ENCODE measurements at regions not wholly inside any gene's neighbourhood (a gene's known extent, or its start where the extent isn't known, plus 50 kb on each side); places are given as distances from the start of the nearest gene placed in this dataset.

DNA sequence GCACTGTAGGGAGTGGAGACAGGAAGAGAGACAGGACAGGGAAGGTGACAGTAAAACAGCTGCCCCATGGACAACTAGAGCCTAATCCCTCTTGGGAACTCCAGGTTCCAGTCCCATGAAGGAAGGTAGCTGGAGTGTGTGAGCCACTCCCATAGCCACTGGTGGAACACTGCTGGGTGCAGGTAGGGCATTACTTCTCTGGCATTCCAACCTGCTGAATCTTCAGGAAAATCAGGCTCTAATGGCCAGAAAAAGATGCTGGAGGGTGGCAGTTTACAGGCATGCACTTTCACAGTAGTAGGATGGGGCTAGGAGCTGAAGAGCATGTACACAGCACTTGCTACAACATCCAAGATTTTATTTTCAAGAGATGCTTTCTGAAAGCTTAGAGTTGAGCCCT is 259.4 kb downstream of the AUH start:
- DNase-seq = no peak

DNA sequence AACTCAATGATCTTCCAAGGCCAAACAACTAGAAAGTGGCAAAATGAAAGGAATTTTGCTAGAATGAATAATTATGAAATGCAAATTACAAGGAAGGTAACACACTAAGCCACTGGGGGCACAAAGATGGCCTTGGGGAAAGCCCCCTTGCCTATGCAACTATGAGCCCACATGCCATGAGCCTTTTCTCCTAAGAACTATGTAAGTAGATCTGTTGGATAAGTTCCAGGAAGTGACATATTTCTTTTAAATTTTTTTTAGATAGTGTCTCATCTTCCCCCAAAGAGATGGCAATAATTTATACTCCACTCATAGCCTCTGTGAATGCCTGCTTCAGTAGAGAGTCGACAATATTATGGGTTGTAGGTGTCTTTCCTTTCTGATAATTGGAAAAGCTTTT is 257.8 kb downstream of the AUH start:
- DNase-seq = no peak

DNA sequence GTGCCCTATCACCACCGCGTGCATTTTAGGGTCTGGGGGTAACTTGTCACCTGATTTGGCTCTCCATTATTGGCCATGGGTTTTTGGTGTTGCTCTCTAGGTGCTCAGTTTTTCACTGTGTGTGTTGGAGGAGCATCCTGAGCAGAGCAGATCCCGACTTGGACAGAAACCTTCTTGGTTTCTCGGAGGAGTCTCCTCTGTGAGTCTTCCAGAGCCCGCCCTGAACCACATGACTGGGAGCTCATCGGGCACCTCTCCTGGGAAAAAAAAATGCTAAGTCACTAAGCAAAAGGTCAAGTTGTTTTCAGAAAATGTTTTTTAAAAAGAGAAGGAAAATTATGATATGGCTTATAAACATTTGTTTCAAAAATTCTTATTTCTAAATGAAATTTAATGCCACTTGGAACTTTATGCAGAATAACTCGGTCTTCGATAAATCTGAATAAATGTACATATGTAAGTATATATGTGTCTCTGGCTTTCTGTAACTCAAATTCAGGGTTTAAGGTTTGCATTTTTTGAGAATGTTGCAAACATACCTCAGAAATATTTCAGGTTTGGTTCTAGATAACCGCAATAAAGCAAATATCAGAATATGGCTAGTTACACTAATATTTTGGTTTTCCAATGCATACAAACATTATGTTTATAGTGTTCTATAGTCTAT is 255.2 kb downstream of the AUH start:
- DNase-seq = no peak

DNA sequence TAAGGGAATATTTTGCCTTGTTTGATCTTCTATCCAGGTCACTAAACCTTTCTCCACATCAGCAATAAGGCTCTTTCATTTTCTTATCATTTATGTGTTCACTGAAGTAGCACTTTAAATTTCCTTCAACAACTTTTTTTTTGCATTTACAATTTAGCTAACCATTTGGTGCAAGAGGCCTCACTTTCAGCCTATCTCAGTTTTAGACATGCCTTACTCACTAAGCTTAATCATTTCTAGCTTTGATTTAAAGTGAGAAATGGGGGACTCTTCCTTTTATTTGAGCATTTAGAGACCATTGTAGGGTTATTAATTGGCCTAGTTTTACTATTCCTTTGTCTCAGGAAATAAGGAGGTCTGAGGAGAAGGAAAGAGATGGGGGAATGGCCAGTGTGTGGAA is 250.5 kb downstream of the AUH start:
- no peak for DNase-seq

DNA sequence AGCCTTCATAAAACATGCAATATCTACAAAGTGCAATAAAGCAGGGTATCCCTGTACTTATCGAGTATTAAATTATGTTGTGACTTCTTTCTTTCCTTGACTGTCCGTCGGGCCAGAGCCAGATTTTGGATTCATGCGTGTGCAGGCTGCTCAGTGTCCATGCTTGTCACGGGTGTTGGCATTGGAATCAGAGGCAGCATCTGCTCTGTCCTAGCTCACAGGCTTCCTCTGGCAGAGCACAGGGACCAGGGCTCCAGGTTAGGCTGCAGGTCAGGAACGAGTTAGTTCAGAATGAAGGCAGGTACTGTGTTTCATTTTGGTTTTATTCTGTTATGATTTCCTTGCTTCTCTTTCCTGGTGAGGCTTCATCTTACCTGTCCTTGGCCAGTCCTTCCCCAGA is 249.8 kb downstream of the AUH start:
- DNase-seq = no peak

DNA sequence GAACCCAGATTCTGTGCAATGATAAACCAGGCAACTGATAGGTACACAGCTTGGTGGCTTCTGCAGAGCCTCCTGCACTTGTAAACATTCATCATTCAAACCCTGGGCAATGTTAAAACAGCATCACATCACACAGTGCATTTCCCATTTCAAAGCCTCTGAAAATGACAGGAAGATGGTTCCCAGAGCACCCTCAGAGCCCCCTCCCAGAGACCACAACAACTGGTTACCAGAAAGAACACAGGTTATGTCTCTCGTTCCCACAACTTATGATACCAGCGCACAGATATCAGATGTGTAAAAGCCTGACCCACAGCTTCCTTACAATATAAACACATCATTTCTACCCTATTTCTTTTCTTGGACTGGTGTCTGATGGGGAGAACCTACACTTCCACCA is 248.7 kb downstream of the AUH start:
- no peak for DNase-seq

DNA sequence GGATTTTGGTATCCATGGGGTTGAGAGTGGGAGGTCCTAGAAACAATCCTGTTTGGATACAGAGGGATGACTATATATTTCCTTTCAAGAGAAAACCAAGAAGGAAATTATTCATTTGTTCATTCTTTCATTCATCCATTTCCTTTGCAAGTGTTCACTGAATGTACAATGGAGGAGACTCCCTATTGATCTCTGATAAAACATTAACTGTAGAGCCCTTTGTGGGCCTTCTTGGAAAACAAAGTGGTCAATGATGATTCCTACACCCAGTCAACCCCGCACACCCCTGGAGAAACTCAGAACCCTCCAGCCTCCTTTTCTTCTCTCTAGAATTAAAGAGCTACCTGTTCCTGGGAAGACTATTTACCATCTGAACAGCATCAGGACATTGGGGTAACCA is 247.3 kb downstream of the AUH start:
- no peak for DNase-seq

DNA sequence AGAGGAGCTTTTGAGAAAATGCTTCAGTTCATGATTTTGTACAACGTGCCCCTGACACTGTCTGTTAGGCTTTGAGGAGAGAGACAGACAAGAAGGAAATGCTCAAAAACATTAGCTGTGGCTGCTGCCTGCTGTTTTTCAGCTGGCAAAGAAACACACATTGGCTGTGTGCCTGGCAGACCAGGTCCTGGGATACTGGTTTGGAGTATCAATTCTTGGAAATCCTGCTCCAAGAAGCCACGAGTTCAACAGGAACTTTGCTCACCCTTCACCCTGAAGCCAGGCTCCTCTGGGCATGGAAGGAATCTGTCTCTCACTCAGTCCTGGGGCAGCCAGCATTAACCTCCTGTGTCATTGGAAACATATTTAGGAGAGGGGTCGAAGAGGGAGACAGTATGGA is 245.5 kb downstream of the AUH start:
- no peak for DNase-seq

DNA sequence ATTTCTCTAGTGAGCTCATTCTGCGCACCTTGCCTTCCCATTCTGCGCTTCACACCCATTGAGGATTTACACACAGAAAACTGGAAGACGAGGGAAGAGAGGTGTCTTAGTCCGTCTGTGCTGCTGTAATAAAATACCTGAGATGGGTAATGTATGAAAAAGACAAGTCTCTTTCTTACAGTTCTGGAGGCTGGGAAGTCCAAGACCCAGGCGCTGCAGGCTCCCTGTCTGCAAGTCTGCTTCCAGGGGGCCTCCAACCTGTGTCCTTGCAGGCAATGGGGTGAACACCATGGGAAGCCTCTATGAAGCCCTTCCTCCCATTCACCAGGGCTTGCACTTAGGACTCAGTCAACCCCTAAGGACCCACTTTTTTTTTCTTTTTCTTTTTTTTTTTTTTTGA is 245.0 kb downstream of the AUH start:
- DNase-seq = no peak

DNA sequence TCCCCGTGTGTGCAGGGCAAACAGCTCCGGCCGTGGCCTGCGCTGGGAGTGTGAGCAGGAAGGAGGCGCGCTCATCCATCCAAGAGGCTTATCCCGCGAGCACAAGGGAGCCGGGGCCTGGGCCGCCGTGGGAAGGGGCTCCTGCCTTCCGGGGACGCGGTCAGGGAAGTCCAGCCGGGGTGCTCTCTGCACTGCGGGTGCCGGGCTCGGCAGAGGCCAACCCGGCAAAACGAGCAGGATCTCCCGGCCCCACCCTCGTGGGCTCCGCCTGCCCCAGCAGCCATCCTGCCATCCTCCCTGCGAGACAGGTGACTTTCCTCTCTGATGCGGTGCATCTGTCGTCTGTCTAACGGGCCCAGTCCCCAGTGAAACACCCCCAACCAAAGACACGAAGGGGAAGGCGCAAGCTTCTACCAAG is 244.2 kb downstream of the AUH start:
- no peak for DNase-seq

DNA sequence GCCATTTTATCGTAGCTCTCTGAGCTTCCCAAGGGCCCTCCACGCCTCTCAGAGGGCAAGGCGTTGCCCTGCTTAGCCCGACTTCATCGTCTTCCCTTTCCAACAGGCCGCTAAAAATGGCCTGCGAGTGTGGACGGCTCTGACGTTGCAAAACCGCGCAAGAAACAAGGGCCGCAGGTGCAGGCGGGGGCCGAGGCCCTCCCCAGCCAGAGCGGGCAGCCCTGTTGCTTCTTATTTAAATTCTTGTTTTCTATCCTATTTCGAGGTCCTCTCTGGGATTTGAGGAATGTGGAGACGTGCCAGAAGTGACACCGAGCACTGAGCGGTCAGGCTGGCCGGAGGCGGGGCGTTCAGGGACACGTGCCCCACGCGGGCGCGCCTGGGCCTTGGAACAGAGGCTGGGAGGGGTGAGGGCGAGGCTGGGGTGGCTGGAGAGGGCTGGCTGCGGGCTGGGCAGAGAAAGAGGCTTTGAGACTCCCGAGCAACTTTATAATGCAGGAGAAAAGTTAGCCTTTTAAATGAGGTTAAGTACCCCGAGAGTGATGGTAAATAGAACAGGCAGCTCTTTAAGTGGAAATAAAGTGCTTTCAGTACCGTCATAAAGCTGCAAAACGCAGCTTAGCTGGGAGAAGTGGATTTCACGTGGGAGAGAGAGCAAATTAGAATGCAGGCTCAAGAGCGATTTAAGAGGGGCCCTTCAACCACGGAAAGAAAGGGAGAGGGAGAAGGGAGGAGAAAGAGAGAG is 243.6 kb downstream of the AUH start:
- no peak for DNase-seq

DNA sequence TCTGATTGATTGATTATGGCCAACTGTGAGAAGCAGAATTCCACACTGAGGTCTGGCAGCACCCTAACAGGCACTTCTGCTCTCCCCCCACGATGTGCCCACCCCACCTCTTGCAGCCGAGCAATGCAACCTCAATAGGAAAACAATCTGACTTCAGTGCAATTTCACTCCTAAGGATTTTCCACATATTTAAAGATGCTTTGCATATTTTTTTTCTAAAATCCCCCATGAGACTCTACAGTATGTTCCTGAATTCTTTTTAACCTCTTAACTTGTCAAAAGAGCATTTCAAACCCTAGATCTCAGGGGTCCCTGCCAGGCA is 243.1 kb downstream of the AUH start:
- no peak for DNase-seq

DNA sequence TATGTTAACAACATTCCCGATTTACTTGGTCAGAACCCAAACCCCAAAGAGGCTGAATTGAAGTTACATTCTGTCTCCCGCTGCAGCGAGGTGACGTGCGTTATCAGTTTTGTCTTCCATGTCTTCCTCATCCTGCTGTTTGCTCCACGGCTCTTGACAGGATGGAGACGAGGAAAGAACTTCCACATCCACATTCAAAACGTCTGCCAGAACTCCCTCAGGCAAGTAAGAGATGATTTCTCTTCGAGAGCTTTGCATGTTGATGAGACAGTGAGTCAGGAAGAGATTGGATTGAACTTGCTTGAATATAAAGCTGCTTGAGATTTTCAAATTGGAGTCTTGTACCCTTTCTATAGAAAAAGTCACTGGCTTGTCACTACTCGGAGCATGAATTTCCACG is 242.6 kb downstream of the AUH start:
- DNase-seq = no peak

DNA sequence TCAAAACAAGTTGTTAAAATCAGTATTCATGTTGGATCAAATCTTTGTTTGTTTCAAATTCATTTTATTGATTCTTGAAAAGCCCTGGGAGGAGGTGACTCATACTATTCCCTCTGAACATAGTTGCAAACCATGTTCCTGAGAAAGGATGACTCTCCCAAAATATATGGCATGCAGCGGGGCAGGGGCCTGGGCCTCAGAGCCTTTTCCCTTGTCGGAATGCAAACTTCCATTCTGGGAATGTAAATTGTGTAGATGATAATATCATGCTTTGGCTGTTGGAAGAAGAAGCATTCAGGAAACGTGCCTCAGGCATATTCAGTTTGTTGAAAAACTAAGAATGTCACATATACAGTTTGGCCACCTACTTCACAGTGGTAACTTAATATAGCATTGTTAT is 242.0 kb downstream of the AUH start:
- DNase-seq = no peak

DNA sequence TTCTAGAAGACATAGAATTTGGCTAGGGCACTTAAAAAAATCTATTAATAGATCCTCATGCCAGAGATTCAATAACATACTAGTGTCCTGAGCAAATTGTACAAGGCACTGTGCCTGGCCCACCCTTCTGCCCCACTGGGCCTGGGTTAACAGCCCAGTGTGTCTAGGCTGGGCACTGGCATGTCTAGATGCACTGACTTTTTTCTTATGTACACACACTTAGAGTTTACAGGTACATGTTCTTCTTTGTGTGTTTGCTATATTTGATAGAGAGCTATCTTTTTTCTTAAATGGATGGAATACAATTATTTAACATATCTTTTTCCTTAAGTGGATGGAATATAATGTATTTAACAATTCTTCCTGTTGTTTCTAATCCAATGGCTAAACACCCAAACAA is 241.5 kb downstream of the AUH start:
- DNase-seq = no peak

DNA sequence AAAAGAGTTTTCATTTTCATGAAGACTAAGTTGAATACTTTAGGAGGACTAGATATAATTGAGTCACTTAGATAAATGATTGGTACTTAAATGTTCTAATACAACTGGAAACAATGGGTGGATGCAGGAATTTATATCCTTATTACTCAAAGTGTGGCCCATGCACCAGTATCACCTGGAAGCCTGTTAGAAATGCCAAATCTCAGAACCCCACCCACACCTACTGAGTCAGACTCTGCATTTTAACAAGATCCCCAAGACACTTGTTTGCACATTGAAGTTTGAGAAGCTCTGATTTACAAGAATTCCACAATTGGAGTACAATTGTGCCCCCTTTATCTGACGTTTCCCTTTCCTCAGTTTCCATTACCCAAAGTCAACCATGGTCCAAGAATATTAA is 239.0 kb downstream of the AUH start:
- DNase-seq = no peak

DNA sequence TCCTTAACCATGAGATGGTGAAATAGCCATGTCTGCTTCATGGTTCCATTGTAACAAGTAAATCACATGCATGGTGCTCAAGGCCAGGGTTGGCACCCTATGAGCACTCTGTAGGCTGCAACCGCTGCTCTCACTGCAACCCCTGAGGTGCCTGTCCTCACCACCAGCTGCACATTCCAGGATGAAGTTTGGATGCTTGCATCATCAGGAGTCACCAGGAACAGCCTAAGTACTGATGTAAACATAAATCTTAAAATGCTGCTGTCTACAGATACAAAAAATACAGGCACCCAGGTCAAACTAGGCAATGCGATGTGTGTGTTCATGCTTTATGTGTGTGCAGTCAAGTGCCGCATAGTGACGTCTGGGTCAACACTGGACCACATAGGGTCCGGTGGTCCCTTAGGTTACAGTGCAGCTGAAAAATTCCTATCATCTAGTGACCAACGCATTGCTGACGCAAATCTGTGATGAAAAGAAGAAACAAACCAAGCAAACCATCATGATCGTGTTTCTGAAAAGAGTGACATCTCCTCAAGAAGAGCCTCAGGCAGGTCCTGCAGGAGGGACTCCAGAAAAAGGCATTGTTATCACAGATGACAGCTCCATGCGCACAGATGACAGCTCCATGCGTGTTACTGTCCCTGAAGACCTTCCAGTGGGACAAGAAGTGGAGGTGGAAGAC is 234.8 kb downstream of the AUH start:
- DNase-seq = no peak

DNA sequence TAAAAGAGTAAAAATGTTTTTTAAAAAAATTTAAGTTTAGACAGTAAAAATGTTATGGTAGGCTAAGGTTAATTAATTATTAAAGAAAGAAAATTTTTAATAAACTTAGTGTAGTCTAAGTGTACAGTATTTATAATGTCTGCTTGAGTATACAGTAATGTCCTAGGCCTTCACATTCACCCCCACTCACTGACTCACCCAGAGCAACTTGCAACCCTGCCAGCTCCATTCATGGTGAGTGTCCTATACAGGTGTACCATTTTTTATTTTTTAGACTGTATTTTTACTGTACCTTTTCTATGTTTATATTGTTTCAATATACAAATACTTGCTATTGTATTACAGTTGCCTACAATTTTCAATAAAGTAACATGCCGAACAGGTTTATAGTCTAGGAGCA is 234.1 kb downstream of the AUH start:
- DNase-seq = no peak

DNA sequence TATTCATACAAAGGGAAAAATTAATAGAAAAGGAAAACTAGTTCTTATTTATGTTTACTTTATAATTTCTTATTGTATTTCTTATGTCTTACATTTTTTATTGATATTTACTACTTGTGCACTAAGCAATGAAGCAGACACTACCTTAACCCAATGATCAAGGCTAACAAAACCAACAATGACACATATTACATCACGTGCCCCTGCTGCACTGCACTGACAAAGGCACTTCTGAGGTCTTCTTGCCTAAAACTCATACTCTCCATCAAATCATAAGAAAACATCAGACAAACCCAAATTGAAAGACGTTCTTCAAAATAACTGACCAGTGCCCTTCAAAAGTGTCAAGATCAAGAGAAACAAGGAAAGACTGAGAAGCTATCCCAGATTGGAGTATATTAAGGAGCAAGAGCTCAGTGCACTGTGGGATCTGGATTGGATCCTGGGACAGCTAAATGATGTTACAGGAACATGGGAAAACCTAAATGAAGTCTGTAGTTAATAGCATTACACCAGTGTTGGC is 230.9 kb downstream of the AUH start:
- no peak for DNase-seq

DNA sequence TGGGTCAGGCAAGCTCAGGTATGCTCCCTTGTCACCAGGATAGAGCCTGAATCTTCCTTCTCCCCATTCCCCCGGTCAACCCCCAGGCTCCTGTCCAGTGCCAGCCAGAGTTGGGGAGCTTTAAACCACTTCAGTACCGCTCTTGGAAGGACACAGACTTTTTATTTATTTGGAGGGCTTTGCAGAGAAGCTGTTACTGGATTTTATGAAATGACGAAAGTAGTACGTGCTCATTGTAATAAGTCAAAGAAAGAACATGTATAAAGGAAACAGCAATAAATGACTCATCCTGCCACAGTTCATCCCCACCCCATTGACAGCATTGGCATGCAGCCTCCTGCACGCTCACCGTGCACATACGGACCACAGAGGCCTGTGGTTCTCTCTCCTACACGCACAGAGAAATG is 230.3 kb downstream of the AUH start:
- DNase-seq = peak; percentile 26 to 37

DNA sequence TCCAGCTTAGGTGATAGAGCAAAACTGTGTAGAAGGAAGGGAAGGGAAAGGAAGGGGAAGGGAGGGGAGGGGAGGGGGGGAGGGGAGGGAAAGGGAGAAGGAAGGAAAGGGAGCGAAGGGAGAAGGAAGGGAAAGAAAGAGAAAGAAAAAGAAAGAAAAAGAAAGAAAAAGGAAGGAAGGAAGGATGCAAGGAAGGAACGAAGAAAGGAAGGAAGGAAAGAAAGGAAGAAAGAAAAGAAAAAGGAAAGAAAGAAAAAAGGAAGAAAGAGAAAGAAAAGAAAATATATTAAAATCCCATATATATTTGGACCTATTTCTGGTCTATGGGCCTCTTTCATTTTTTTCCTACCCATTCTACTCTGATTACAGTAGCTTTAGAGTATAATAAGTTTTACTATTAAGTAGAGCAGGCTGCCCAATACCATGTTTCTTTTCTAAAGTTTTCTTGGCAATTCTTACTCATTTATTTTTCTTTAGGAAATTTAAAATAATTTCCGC is 229.1 kb downstream of the AUH start:
- no peak for DNase-seq

DNA sequence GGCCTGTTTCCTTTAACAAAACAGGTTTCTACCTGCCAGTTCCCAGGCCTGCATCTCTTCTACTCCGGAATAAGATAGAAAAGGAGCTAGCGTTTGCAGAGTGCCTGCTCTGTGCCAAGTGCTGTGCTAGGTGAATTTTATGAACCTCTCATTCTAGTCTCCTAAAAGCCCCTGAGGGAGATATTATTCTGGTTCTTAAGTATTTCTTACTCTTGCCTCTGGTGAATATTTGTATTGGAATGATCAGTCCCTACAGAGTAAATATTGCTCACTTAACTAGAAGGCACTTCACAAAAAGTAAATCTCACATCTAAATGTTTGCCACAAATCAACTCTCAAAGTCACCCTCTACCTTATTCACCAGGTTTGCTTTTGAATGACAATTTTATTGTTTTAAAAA is 227.1 kb downstream of the AUH start:
- DNase-seq = no peak

DNA sequence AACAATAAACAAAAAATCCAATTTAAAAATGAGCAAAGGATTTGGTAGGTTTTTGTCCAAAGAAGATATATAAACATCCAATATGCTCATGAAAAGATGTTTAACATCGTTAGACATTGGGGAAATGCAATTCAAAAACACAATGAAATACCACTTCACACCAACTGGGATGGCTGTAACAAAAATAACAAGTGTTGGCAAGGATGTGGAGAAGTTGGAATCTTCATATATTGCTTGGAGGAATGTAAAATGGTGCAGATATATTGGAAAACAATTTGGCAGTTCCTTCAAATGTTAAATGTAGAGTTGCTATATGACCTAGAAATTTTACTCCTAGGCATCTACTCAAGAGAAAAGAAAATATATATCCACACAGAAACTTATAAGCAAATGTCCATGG is 224.3 kb downstream of the AUH start:
- DNase-seq = no peak

DNA sequence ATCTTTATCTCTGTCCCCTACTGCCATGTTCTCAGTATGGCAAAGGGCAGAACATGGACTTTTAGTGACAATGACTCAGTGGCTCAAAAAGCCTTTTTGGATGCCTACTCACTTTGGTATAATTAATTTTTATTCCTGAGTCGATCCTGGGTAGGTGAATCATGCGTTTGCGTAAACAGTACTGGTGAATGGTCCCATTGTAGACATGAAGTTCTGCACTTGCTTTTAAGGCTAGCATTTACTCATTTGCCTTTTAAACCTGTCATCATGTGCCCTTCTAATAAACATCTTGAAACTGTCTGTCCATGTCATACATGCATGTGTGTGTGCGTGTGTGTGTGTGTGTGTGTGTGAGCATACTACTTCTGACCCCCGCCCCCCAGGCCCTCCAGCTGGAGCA is 223.0 kb downstream of the AUH start:
- DNase-seq = no peak

Measured in activated CD4-positive, alpha-beta T cell treated with anti-CD3 and anti-CD28 coated beads for 4 hours (primary cell).